ENCODE measurements at regions not wholly inside any gene's neighbourhood (a gene's known extent, or its start where the extent isn't known, plus 50 kb on each side); places are given as distances from the start of the nearest gene placed in this dataset.

- Mint-ChIP-seq H3K27ac (no peak overlapping the region), H3K27me3 (peaks cover 9% of the 10 kb centered on the region), H3K9me3 (no peaks in the 10 kb centered on the region), H3K4me1 (no peaks in the 10 kb centered on the region), H3K36me3 (ENCODE audit: low read depth) (no peaks in the 10 kb centered on the region), H3K4me3 (no peak overlapping the region)
- ChIA-PET POLR2A (no interaction called here), CTCF (no interaction called here)
- DNase-seq (no peak), ATAC-seq (ENCODE audit: low read depth) (no peak)
- intact Hi-C loops (cut with micrococcal nuclease), result no loop called here
- no peak for TF ChIP-seq CTCF (IDR thresholded peaks at IDR 0.05)
These were observed 95.5 kb upstream of the CPEB2 start for GRCh38 chr4:14906805-14907204.

GRCh38 chr4:14908635-14909034, 93.6 kb upstream of the CPEB2 start:
- CTCF ChIA-PET, result no interaction called here
- ATAC-seq (ENCODE audit: low read depth), result no peak
- Mint-ChIP-seq H3K4me1 (no peaks in the 10 kb centered on the region), H3K9me3 (peaks cover 3% of the 10 kb centered on the region), H3K36me3 (ENCODE audit: low read depth) (no peaks in the 10 kb centered on the region), H3K4me3 (no peak overlapping the region), H3K27ac (no peak overlapping the region), H3K27me3 (peaks cover 8% of the 10 kb centered on the region)
- intact Hi-C loops (cut with micrococcal nuclease), result no loop called here
- no peak for TF ChIP-seq CTCF (IDR thresholded peaks at IDR 0.05)
- POLR2A ChIA-PET, result no interaction called here
- DNase-seq, result no peak

- no peak for ATAC-seq (ENCODE audit: low read depth)
- H3K9me3 Mint-ChIP-seq, result peaks cover 3% of the 10 kb centered on the region
- no peak overlapping the region for H3K4me3 Mint-ChIP-seq
- no peak for DNase-seq
- peaks cover 11% of the 10 kb centered on the region for H3K27me3 Mint-ChIP-seq
- CTCF ChIA-PET, result no interaction called here
- TF ChIP-seq CTCF (IDR thresholded peaks at IDR 0.05), result no peak
- POLR2A ChIA-PET, result no interaction called here
- H3K4me1 Mint-ChIP-seq, result no peaks in the 10 kb centered on the region
- intact Hi-C loops (cut with micrococcal nuclease), result no loop called here
- no peak overlapping the region for H3K27ac Mint-ChIP-seq
- H3K36me3 Mint-ChIP-seq (ENCODE audit: low read depth), result no peaks in the 10 kb centered on the region
These were observed 91.9 kb upstream of the CPEB2 start for GRCh38 chr4:14910411-14910810.

- no peaks in the 10 kb centered on the region for H3K36me3 Mint-ChIP-seq (ENCODE audit: low read depth)
- CTCF ChIA-PET, result no interaction called here
- TF ChIP-seq CTCF (IDR thresholded peaks at IDR 0.05), result no peak
- H3K27ac Mint-ChIP-seq, result no peak overlapping the region
- POLR2A ChIA-PET, result no interaction called here
- ATAC-seq (ENCODE audit: low read depth), result no peak
- DNase-seq, result no peak
- H3K4me1 Mint-ChIP-seq, result no peaks in the 10 kb centered on the region
- peaks cover 3% of the 10 kb centered on the region for H3K9me3 Mint-ChIP-seq
- intact Hi-C loops (cut with micrococcal nuclease), result no loop called here
- no peak overlapping the region for H3K4me3 Mint-ChIP-seq
- peaks cover 15% of the 10 kb centered on the region for H3K27me3 Mint-ChIP-seq
These were observed 89.9 kb upstream of the CPEB2 start for GRCh38 chr4:14912426-14912825.

GRCh38 chr4:14915018-14915417, 87.3 kb upstream of the CPEB2 start:
- no peak for TF ChIP-seq CTCF (IDR thresholded peaks at IDR 0.05)
- H3K36me3 Mint-ChIP-seq (ENCODE audit: low read depth), result no peaks in the 10 kb centered on the region
- CTCF ChIA-PET, result no interaction called here
- H3K27me3 Mint-ChIP-seq, result peaks cover 13% of the 10 kb centered on the region
- intact Hi-C loops (cut with micrococcal nuclease), result no loop called here
- no peak for DNase-seq
- no peak overlapping the region for H3K27ac Mint-ChIP-seq
- ATAC-seq (ENCODE audit: low read depth), result no peak
- no peak overlapping the region for H3K4me3 Mint-ChIP-seq
- H3K9me3 Mint-ChIP-seq, result peaks cover 3% of the 10 kb centered on the region
- POLR2A ChIA-PET, result no interaction called here
- H3K4me1 Mint-ChIP-seq, result no peaks in the 10 kb centered on the region

Data from activated B cell treated with CpG ODN at 0.5 μM for 24 hours (primary cell).